ENCODE measurements at regions not wholly inside any gene's neighbourhood (a gene's known extent, or its start where the extent isn't known, plus 50 kb on each side); places are given as distances from the start of the nearest gene placed in this dataset.

GRCh38 chr6:14696367-14696766, 549.5 kb upstream of the JARID2 start:
- Histone ChIP-seq H3K9ac (ENCODE audit: insufficient read depth, low read length) (no peak overlapping the region), H3K4me1 (ENCODE audit: control insufficient read depth, extremely low read depth, insufficient read depth, low read length) (no peaks in the 10 kb centered on the region), H3K4me2 (ENCODE audit: extremely low read depth, insufficient read depth, low read length) (no peak overlapping the region), H4K20me1 (ENCODE audit: control insufficient read depth, extremely low read depth, insufficient read depth, low read length) (no peaks in the 10 kb centered on the region), H3K27ac (ENCODE audit: insufficient read depth, low read length) (no peak overlapping the region), H3K9me3 (ENCODE audit: control insufficient read depth, insufficient read depth, low read depth, low read length) (no peaks in the 10 kb centered on the region), H3K36me3 (ENCODE audit: control insufficient read depth, insufficient read depth, low read length) (no peaks in the 10 kb centered on the region), H3K27me3 (ENCODE audit: control insufficient read depth, insufficient read depth, low read length) (no peaks in the 10 kb centered on the region), H2AFZ (ENCODE audit: low read length) (no peak overlapping the region), H3K79me2 (ENCODE audit: control insufficient read depth, insufficient read depth, low read length) (no peaks in the 10 kb centered on the region), H3K4me3 (replicated peaks in 1 of 4; ENCODE audit: control extremely low read depth in 1 of 4, insufficient read depth in 1 of 4, low read depth in 3 of 4, low read length in 4 of 4) (no peak overlapping the region)
- TF ChIP-seq CTCF (conservative IDR thresholded peaks at IDR 0.05 in 1 of 2, IDR thresholded peaks at IDR 0.05 in 1 of 2; ENCODE audit: low read depth in 1 of 2, low read length in 2 of 2), result no peak
- no peak for TF ChIP-seq EZH2 (IDR thresholded peaks at IDR 0.05; ENCODE audit: low read length, missing control alignments)
- DNase-seq (ENCODE audit: low read depth in 2 of 2), result no peak

GRCh38 chr6:14697427-14697826, 548.4 kb upstream of the JARID2 start:
- Histone ChIP-seq H3K9me3 (ENCODE audit: control insufficient read depth, insufficient read depth, low read depth, low read length) (no peaks in the 10 kb centered on the region), H3K36me3 (ENCODE audit: control insufficient read depth, insufficient read depth, low read length) (no peaks in the 10 kb centered on the region), H3K79me2 (ENCODE audit: control insufficient read depth, insufficient read depth, low read length) (no peaks in the 10 kb centered on the region), H3K4me3 (replicated peaks in 1 of 4; ENCODE audit: control extremely low read depth in 1 of 4, insufficient read depth in 1 of 4, low read depth in 3 of 4, low read length in 4 of 4) (no peak overlapping the region), H4K20me1 (ENCODE audit: control insufficient read depth, extremely low read depth, insufficient read depth, low read length) (no peaks in the 10 kb centered on the region), H3K27ac (ENCODE audit: insufficient read depth, low read length) (no peak overlapping the region), H3K9ac (ENCODE audit: insufficient read depth, low read length) (no peak overlapping the region), H2AFZ (ENCODE audit: low read length) (no peak overlapping the region), H3K4me2 (ENCODE audit: extremely low read depth, insufficient read depth, low read length) (no peak overlapping the region), H3K4me1 (ENCODE audit: control insufficient read depth, extremely low read depth, insufficient read depth, low read length) (no peaks in the 10 kb centered on the region), H3K27me3 (ENCODE audit: control insufficient read depth, insufficient read depth, low read length) (no peaks in the 10 kb centered on the region)
- DNase-seq (ENCODE audit: low read depth in 2 of 2), result no peak
- TF ChIP-seq EZH2 (IDR thresholded peaks at IDR 0.05; ENCODE audit: low read length, missing control alignments) (no peak), CTCF (conservative IDR thresholded peaks at IDR 0.05 in 1 of 2, IDR thresholded peaks at IDR 0.05 in 1 of 2; ENCODE audit: low read depth in 1 of 2, low read length in 2 of 2) (no peak)

- no peaks in the 10 kb centered on the region for H3K79me2 ChIP-seq (ENCODE audit: control insufficient read depth, insufficient read depth, low read length)
- H3K9me3 ChIP-seq (ENCODE audit: control insufficient read depth, insufficient read depth, low read depth, low read length), result no peaks in the 10 kb centered on the region
- H3K36me3 ChIP-seq (ENCODE audit: control insufficient read depth, insufficient read depth, low read length), result no peaks in the 10 kb centered on the region
- H2AFZ ChIP-seq (ENCODE audit: low read length), result no peak overlapping the region
- H3K27me3 ChIP-seq (ENCODE audit: control insufficient read depth, insufficient read depth, low read length), result no peaks in the 10 kb centered on the region
- no peaks in the 10 kb centered on the region for H4K20me1 ChIP-seq (ENCODE audit: control insufficient read depth, extremely low read depth, insufficient read depth, low read length)
- H3K4me2 ChIP-seq (ENCODE audit: extremely low read depth, insufficient read depth, low read length), result no peak overlapping the region
- H3K4me3 ChIP-seq (replicated peaks in 1 of 4; ENCODE audit: control extremely low read depth in 1 of 4, insufficient read depth in 1 of 4, low read depth in 3 of 4, low read length in 4 of 4), result no peak overlapping the region
- H3K9ac ChIP-seq (ENCODE audit: insufficient read depth, low read length), result no peak overlapping the region
- TF ChIP-seq EZH2 (IDR thresholded peaks at IDR 0.05; ENCODE audit: low read length, missing control alignments) (no peak), CTCF (conservative IDR thresholded peaks at IDR 0.05 in 1 of 2, IDR thresholded peaks at IDR 0.05 in 1 of 2; ENCODE audit: low read depth in 1 of 2, low read length in 2 of 2) (no peak)
- no peak for DNase-seq (ENCODE audit: low read depth in 2 of 2)
- no peak overlapping the region for H3K27ac ChIP-seq (ENCODE audit: insufficient read depth, low read length)
- H3K4me1 ChIP-seq (ENCODE audit: control insufficient read depth, extremely low read depth, insufficient read depth, low read length), result no peaks in the 10 kb centered on the region
Measured at GRCh38 chr6:14699803-14700601, 545.9 kb upstream of the JARID2 start.
